Right lobe of liver (tissue), 6 donors: ENCODE measurements at regions not wholly inside any gene's neighbourhood (a gene's known extent, or its start where the extent isn't known, plus 50 kb on each side); places are given as distances from the start of the nearest gene placed in this dataset.

Experiments
- ATAC-seq, 4 donors: fragments of 200-7000 bp; cut with Tn5 transposase; one replicate each; pipeline ENCODE4 v1.9.1; 2020; ENCODE audit warnings: mild to moderate bottlenecking in 4 of 4, moderate library complexity in 4 of 4
- DNase-seq, 3 donors: peaks; one replicate each; pipeline ENCODE4 v3.0.0-alpha.2; 2020
- H3K27ac ChIP-seq, 3 donors: fragments of 200-600 bp; one replicate each; pipeline ENCODE4 v1.8.0; 2022
- H3K27me3 ChIP-seq, 2 donors: fragments of 200-600 bp; one replicate each; pipeline ENCODE4 v1.8.0; 2022
- H3K36me3 ChIP-seq, 4 donors: fragments of 200-600 bp; sonication (generic) in 1 of 4; one replicate each; pipeline versions ENCODE4 v1.5.1 to v1.8.0; 2017 to 2022; ENCODE audit warnings: control low read depth in 1 of 4
- H3K4me1 ChIP-seq, 4 donors: fragments of 200-600 bp; sonication (generic) in 1 of 4; one replicate each; pipeline versions ENCODE4 v1.5.1 to v1.8.0; 2017 to 2022; ENCODE audit warnings: control low read depth in 1 of 4
- H3K4me3 ChIP-seq, 3 donors: fragments of 200-600 bp; one replicate each; pipeline ENCODE4 v1.8.0; 2022
- H3K9me3 ChIP-seq, 4 donors: fragments of 200-600 bp; sonication (generic) in 1 of 4; one replicate each; pipeline versions ENCODE4 v1.5.1 to v1.8.0; 2017 to 2022; ENCODE audit warnings: control low read depth in 1 of 4
- POLR2A ChIP-seq: fragments of 450-650 bp; IDR thresholded peaks from one replicate; pipeline ENCODE4 v1.6.1; 2017; ENCODE audit warnings: antibody characterized with exemption, mild to moderate bottlenecking
- WGBS: methylation state at CpG from one replicate; pipeline ENCODE4 v1.1.6; 2018; ENCODE audit warnings: low coverage, low lambda C conversion rate; ENCODE audit not compliant: insufficient coverage; ENCODE audit errors: missing lambda C conversion rate; 5-methylcytosine and 5-hydroxymethylcytosine counted together
- intact Hi-C, 2 donors: fragments of 100-400 bp; cut with DNase I; formaldehyde crosslinking; loops; one replicate each; pipeline versions ENCODE4 v1.11.2 to v1.14.1; 2022
- TF ChIP-seq, protein P1 (sequence below), 4 donors: fragments of 200-600 bp in 3 of 4; fragments of 450-650 bp in 1 of 4; IDR thresholded peaks; one replicate each; pipeline versions ENCODE4 v1.5.1 to v1.8.0; 2016 to 2022; ENCODE audit warnings: antibody characterized with exemption in 4 of 4, mild to moderate bottlenecking in 2 of 4
- donor health status: DM: no; HTN: yes; CAD: no.
- donor health status: DM: no; HTN: no; CAD: no.
- donor health status: DM: no; HTN: no; CAD: no.
- donor health status: DM: no; HTN: yes; CAD: no.
- donor health status: DM: no; HTN: yes; CAD: no.

DNA sequence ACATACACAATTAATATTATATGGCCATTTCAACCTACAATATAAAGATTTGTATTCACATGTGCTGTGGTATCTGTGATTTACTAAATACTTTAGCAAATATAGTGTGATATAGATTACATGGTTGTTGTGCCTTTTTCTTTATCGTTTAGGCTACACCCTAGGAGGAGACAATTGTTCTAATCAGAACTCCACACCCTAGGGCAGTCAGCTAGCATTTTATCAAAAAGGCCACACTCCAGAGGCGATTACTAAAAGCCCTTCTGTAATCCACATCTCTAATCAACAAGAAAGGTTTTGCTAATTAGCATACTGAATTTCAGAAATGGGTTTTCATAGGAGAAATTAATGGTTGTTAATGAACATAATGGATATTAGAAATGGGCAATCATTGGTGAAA is 319.5 kb upstream of the NOCT start:
- WGBS, result 47% methylated on average over 2 of the region's 2 CpGs
- no peak overlapping the region for H3K27ac ChIP-seq
- DNase-seq (no peak), ATAC-seq (no peak)
- no peaks in the 10 kb centered on the region for H3K27me3 ChIP-seq
- H3K4me3 ChIP-seq, result no peak overlapping the region
- H3K4me1 ChIP-seq, result no peaks in the 10 kb centered on the region
- no peaks in the 10 kb centered on the region for H3K36me3 ChIP-seq
- no peak for TF ChIP-seq POLR2A
- TF ChIP-seq, protein P1, sequence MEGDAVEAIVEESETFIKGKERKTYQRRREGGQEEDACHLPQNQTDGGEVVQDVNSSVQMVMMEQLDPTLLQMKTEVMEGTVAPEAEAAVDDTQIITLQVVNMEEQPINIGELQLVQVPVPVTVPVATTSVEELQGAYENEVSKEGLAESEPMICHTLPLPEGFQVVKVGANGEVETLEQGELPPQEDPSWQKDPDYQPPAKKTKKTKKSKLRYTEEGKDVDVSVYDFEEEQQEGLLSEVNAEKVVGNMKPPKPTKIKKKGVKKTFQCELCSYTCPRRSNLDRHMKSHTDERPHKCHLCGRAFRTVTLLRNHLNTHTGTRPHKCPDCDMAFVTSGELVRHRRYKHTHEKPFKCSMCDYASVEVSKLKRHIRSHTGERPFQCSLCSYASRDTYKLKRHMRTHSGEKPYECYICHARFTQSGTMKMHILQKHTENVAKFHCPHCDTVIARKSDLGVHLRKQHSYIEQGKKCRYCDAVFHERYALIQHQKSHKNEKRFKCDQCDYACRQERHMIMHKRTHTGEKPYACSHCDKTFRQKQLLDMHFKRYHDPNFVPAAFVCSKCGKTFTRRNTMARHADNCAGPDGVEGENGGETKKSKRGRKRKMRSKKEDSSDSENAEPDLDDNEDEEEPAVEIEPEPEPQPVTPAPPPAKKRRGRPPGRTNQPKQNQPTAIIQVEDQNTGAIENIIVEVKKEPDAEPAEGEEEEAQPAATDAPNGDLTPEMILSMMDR (IDR thresholded peaks at IDR 0.05), result no peak
- intact Hi-C loops, result no loop called here
- H3K9me3 ChIP-seq, result no peaks in the 10 kb centered on the region

DNA sequence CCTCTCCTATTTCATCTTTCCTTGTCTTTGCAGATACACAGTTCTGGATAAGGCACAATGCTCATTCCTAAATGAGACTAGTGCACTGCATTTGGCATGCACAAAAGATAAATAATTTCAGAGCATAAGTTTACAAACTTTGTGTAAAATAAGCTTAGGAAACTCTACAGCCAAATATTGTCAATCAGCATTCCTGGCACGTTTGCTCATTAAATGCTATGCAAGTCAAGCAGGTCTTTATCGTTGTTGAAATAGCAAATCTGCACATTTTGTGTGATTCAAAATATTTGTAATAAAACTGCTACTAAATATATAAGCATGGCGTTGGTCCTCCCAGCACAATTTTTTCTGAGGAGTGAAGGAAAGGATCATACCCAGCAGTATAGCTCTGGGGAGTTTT is 322.1 kb upstream of the NOCT start:
- H3K27ac ChIP-seq, result no peak overlapping the region
- no peaks in the 10 kb centered on the region for H3K4me1 ChIP-seq
- no peak for ATAC-seq
- DNase-seq, result no peak
- no peaks in the 10 kb centered on the region for H3K36me3 ChIP-seq
- intact Hi-C loops, result no loop called here
- no peaks in the 10 kb centered on the region for H3K27me3 ChIP-seq
- H3K4me3 ChIP-seq, result no peak overlapping the region
- TF ChIP-seq, protein P1 (IDR thresholded peaks at IDR 0.05), result no peak
- no peak for TF ChIP-seq POLR2A
- no peaks in the 10 kb centered on the region for H3K9me3 ChIP-seq
- 37% methylated on average over 3 of the region's 3 CpGs for WGBS

DNA sequence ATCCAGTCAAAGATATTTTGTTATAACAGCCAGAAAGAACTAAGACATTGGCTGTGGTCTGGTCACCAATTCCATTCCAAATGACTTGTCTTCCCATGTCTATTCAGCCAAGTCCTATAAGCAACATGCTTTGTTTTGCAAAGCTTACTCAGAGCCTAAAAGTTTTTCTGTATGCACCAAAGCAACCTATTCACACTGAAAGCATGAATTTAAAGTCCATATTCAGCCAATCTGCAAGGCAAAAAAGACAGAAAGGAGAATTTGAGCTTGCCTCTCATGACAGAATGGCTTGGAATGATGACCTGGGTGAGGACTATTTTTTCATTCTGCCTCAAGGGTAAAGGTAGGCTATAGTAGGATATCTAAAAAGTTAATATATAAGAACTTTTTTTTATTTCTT is 323.2 kb upstream of the NOCT start:
- ATAC-seq (no peak), DNase-seq (no peak)
- intact Hi-C loops, result no loop called here
- Histone ChIP-seq H3K4me3 (no peak overlapping the region), H3K27ac (no peak overlapping the region), H3K4me1 (no peaks in the 10 kb centered on the region), H3K27me3 (no peaks in the 10 kb centered on the region), H3K9me3 (no peaks in the 10 kb centered on the region), H3K36me3 (no peaks in the 10 kb centered on the region)
- TF ChIP-seq POLR2A, result no peak
- TF ChIP-seq, protein P1 (IDR thresholded peaks at IDR 0.05), result no peak

DNA sequence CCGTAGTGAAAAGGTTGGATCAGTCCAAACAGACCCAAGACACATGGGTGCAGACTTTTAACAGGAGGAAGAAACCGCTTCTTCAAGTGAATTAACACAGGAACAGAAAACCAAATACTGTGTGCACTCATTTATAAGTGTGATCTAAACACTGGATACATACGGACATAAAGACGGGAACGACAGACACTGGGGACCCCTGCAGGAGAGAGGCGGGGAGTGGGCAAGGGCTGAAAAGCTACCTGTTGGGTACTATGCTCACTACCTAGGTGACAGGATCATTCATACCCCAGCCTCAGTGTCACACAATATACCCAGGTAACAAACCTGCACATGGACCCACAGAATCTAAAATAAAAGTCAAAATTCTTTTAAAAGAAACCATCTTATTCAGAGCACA is 326.0 kb upstream of the NOCT start:
- no peaks in the 10 kb centered on the region for H3K4me1 ChIP-seq
- no peak for TF ChIP-seq POLR2A
- TF ChIP-seq, protein P1 (IDR thresholded peaks at IDR 0.05), result no peak
- no peak overlapping the region for H3K4me3 ChIP-seq
- no peaks in the 10 kb centered on the region for H3K9me3 ChIP-seq
- no peaks in the 10 kb centered on the region for H3K27me3 ChIP-seq
- H3K36me3 ChIP-seq, result no peaks in the 10 kb centered on the region
- WGBS, result 75% methylated on average over 6 of the region's 6 CpGs
- DNase-seq (no peak), ATAC-seq (no peak)
- no peak overlapping the region for H3K27ac ChIP-seq
- intact Hi-C loops, result loop anchor here in 1 of 2 donors (10.0 kb wide), 1 partner anchor 235 kb away; no protein-coding TSS in a partner anchor

DNA sequence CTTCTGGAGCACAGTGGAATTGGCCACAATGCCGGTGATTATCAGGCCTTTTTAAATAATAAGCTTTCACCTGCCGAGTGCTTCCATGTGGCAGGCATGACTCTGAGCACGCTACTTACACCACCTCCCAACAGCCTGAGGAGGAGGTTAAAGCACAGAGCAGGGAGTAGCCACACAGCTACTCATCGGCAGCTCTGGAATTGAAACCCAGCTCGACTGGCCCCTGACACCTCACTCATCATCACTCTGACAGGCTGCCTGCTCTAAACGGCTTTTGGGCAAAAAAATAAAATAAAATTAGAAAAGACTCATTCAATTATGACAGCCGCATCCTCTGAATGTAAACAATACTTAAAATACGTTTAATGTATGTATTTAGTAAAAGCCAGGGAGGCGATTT is 326.4 kb upstream of the NOCT start:
- no peak overlapping the region for H3K27ac ChIP-seq
- no peaks in the 10 kb centered on the region for H3K4me1 ChIP-seq
- TF ChIP-seq, protein P1 (IDR thresholded peaks at IDR 0.05), result no peak
- TF ChIP-seq POLR2A, result no peak
- no peaks in the 10 kb centered on the region for H3K36me3 ChIP-seq
- intact Hi-C loops, result loop anchor here in 1 of 2 donors (10.0 kb wide), 1 partner anchor 236 kb away; no protein-coding TSS in a partner anchor
- 62% methylated on average over 9 of the region's 9 CpGs for WGBS
- no peak overlapping the region for H3K4me3 ChIP-seq
- no peak for DNase-seq
- H3K27me3 ChIP-seq, result no peaks in the 10 kb centered on the region
- no peak for ATAC-seq
- no peaks in the 10 kb centered on the region for H3K9me3 ChIP-seq
